ENCODE measurements at regions not wholly inside any gene's neighbourhood (a gene's known extent, or its start where the extent isn't known, plus 50 kb on each side); places are given as distances from the start of the nearest gene placed in this dataset.

DNA sequence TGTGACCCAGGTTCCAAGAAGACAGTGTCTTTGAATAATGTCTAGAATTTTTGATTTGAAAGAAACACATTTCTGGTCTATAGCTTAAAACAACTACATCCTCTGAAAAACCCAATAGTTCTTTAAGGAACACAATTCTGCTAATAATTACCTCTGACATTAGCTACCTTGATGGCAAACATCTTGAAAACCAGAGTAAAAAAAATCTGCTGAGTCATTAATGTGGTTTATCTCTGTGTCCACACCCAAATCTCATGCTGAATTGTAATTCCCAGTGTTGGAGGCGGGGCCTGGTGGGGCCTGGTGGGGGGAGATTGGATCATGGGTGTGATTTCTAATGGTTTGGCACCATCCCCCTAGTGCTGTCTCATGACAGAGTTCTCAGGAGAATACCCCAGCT, 1233.8 kb downstream of the NLGN4X start:
- TF ChIP-seq CTCF (IDR thresholded peaks at IDR 0.05; ENCODE audit: low read depth, low read length) (no peak), EZH2phosphoT487 (IDR thresholded peaks at IDR 0.05; ENCODE audit: low read depth) (no peak)

Data from OCI-LY3 (cell line).